Suprapubic skin (tissue), 3 donors: ENCODE measurements at regions not wholly inside any gene's neighbourhood (a gene's known extent, or its start where the extent isn't known, plus 50 kb on each side); places are given as distances from the start of the nearest gene placed in this dataset.

Experiments used
- CTCF ChIP-seq, 2 donors: fragments of 200-600 bp in 1 of 2; fragments of 450-650 bp in 1 of 2; sonication (generic) in 1 of 2; IDR thresholded peaks; one replicate each; pipeline ENCODE4 v1.5.1; 2016 to 2019; ENCODE audit warnings: antibody characterized with exemption in 2 of 2, mild to moderate bottlenecking in 1 of 2, moderate library complexity in 1 of 2
- POLR2AphosphoS5 ChIP-seq, 3 donors: sonication (generic); formaldehyde crosslinking; IDR thresholded peaks; one replicate each; pipeline ENCODE4 v1.6.1; 2017; ENCODE audit warnings: antibody characterized with exemption in 3 of 3

GRCh38 chr17:54718286-54718685 is 182.4 kb upstream of the TOM1L1 start:
- TF ChIP-seq CTCF (IDR thresholded peaks at IDR 0.05) (no peak), POLR2AphosphoS5 (IDR thresholded peaks at IDR 0.05) (no peak)
